ENCODE measurements at regions not wholly inside any gene's neighbourhood (a gene's known extent, or its start where the extent isn't known, plus 50 kb on each side); places are given as distances from the start of the nearest gene placed in this dataset.

DNA sequence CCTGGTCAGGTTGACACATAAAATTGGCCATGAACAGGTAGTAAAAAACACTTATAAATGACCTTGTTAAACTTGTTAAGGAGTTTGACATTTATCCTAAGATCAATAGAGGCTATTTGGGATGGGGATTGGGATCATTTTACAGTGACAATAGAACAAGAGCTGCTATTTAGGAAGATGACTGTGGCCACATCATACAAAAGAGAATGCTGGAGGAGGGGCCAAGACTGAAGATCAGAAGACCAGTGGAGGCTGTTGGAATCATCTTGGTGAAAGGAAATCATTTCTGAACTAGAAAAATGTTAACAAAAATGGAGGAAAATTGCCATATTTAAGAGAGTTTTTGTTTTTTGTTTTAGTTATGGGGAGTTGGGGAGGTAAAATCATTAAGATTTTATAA is 304.8 kb upstream of the TLE4 start:
- TF ChIP-seq, protein P1, sequence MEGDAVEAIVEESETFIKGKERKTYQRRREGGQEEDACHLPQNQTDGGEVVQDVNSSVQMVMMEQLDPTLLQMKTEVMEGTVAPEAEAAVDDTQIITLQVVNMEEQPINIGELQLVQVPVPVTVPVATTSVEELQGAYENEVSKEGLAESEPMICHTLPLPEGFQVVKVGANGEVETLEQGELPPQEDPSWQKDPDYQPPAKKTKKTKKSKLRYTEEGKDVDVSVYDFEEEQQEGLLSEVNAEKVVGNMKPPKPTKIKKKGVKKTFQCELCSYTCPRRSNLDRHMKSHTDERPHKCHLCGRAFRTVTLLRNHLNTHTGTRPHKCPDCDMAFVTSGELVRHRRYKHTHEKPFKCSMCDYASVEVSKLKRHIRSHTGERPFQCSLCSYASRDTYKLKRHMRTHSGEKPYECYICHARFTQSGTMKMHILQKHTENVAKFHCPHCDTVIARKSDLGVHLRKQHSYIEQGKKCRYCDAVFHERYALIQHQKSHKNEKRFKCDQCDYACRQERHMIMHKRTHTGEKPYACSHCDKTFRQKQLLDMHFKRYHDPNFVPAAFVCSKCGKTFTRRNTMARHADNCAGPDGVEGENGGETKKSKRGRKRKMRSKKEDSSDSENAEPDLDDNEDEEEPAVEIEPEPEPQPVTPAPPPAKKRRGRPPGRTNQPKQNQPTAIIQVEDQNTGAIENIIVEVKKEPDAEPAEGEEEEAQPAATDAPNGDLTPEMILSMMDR (conservative IDR thresholded peaks at IDR 0.05 in 1 of 2, IDR thresholded peaks at IDR 0.05 in 1 of 2; ENCODE audit: extremely low read depth in 1 of 2, insufficient read depth in 1 of 2, low read depth in 1 of 2, low read length in 2 of 2), result no peak
- TF ChIP-seq EZH2 (IDR thresholded peaks at IDR 0.05; ENCODE audit: borderline replicate concordance, low read length), result no peak
